SK-N-MC (cell line): ENCODE measurements at regions not wholly inside any gene's neighbourhood (a gene's known extent, or its start where the extent isn't known, plus 50 kb on each side); places are given as distances from the start of the nearest gene placed in this dataset.

ENCODE experiments used
- EZH2 ChIP-seq: fragments of 200-600 bp; sonication (generic); IDR thresholded peaks from one replicate; pipeline ENCODE4 v1.6.1; 2017; ENCODE audit warnings: antibody characterized with exemption
- FOXP2 ChIP-seq: optimal IDR thresholded peaks from 2 replicates; pipeline ENCODE3; 2011; ENCODE audit warnings: mild to moderate bottlenecking, moderate library complexity; ENCODE audit not compliant: insufficient read depth; ENCODE audit errors: extremely low read length, control extremely low read depth
- POLR2AphosphoS5 ChIP-seq: IDR thresholded peaks from 2 replicates; pipeline ENCODE4 v1.6.1; 2012; ENCODE audit warnings: mild to moderate bottlenecking, low read depth, low read length, borderline replicate concordance

- TF ChIP-seq EZH2, result no peak
- no peak for TF ChIP-seq POLR2AphosphoS5
- TF ChIP-seq FOXP2, result no peak
Observed at GRCh38 chr16:82264756-82265155, 94.7 kb upstream of the MPHOSPH6 start.
